Stomach (tissue), 4 donors: ENCODE measurements at regions not wholly inside any gene's neighbourhood (a gene's known extent, or its start where the extent isn't known, plus 50 kb on each side); places are given as distances from the start of the nearest gene placed in this dataset.

Source experiments
- CTCF ChIP-seq, 7 experiments: fragments of 450-650 bp in 4 of 7; fragments of 200-600 bp in 3 of 7; sonication (generic) in 3 of 7; IDR thresholded peaks; one replicate each; pipeline ENCODE4 v1.5.1; 2016 to 2019; ENCODE audit warnings: antibody characterized with exemption in 7 of 7, control low read depth in 2 of 7, mild to moderate bottlenecking in 1 of 7
- POLR2A ChIP-seq, 4 donors: fragments of 450-650 bp; IDR thresholded peaks; one replicate each; pipeline ENCODE4 v1.6.1; 2016; ENCODE audit warnings: antibody characterized with exemption in 4 of 4, control low read depth in 2 of 4, mild to moderate bottlenecking in 1 of 4, moderate library complexity in 1 of 4
- POLR2AphosphoS5 ChIP-seq, 3 donors: sonication (generic); formaldehyde crosslinking; IDR thresholded peaks; one replicate each; pipeline ENCODE4 v1.6.1; 2016; ENCODE audit warnings: antibody characterized with exemption in 3 of 3

- TF ChIP-seq CTCF (IDR thresholded peaks at IDR 0.05), result no peak
- no peak for TF ChIP-seq POLR2AphosphoS5 (IDR thresholded peaks at IDR 0.05)
- TF ChIP-seq POLR2A (IDR thresholded peaks at IDR 0.05), result no peak
Measured at GRCh38 chr13:104006625-104007075, 940.4 kb upstream of the SLC10A2 start.
